IPS DF 6.9 (cell line): ENCODE measurements at regions not wholly inside any gene's neighbourhood (a gene's known extent, or its start where the extent isn't known, plus 50 kb on each side); places are given as distances from the start of the nearest gene placed in this dataset.

ENCODE experiments used
- DNase-seq: peaks from one replicate; pipeline ENCODE4 v3.0.0-alpha.2; 2013; ENCODE audit warnings: low read depth, low spot score
- H3K27ac ChIP-seq: one replicate; pipeline ENCODE4 v1.5.1; 2013; ENCODE audit warnings: low read length, control low read depth
- H3K27me3 ChIP-seq: 2 replicates; pipeline ENCODE4 v1.6.1; 2013; ENCODE audit warnings: mild to moderate bottlenecking, low read length; ENCODE audit not compliant: control insufficient read depth, insufficient read depth
- H3K36me3 ChIP-seq: 2 replicates; pipeline ENCODE4 v1.6.1; 2013; ENCODE audit warnings: low read length; ENCODE audit not compliant: control insufficient read depth, insufficient read depth
- H3K4me1 ChIP-seq: 2 replicates; pipeline ENCODE4 v1.6.1; 2013; ENCODE audit warnings: low read length; ENCODE audit not compliant: control insufficient read depth, insufficient read depth
- H3K4me3 ChIP-seq: 2 replicates; pipeline ENCODE4 v1.5.1; 2013; ENCODE audit warnings: mild to moderate bottlenecking, low read length
- H3K9me3 ChIP-seq: 2 replicates; pipeline ENCODE4 v1.6.1; 2013; ENCODE audit warnings: low read length, inconsistent platforms; ENCODE audit not compliant: control insufficient read depth, insufficient read depth
- WGBS: extraction: QIAGEN DNeasy Blood & Tissue Kit; methylation state at CpG from one replicate; pipeline ENCODE4 v1.1.7; 2013; ENCODE audit warnings: mixed read lengths, missing lambda C conversion rate; ENCODE audit not compliant: insufficient read length, insufficient coverage; 5-methylcytosine and 5-hydroxymethylcytosine counted together

- no peaks in the 10 kb centered on the region for H3K4me1 ChIP-seq
- no peak overlapping the region for H3K4me3 ChIP-seq
- no peaks in the 10 kb centered on the region for H3K9me3 ChIP-seq
- WGBS = no CpG with 5 or more reads among the region's 6 CpGs
- DNase-seq = no peak
- no peak overlapping the region for H3K27ac ChIP-seq
- H3K27me3 ChIP-seq = no peaks in the 10 kb centered on the region
- no peaks in the 10 kb centered on the region for H3K36me3 ChIP-seq
These were observed 582.5 kb upstream of the MGMT start for GRCh38 chr10:128884496-128885072.

GRCh38 chr10:128885573-128886555 lies 581.2 kb upstream of the MGMT start:
- H3K36me3 ChIP-seq = no peaks in the 10 kb centered on the region
- no peaks in the 10 kb centered on the region for H3K27me3 ChIP-seq
- H3K4me3 ChIP-seq = no peak overlapping the region
- no peaks in the 10 kb centered on the region for H3K9me3 ChIP-seq
- WGBS = no CpG with 5 or more reads among the region's 22 CpGs
- H3K4me1 ChIP-seq = no peaks in the 10 kb centered on the region
- no peak overlapping the region for H3K27ac ChIP-seq
- no peak for DNase-seq

GRCh38 chr10:128887856-128888255 lies 579.2 kb upstream of the MGMT start:
- Histone ChIP-seq H3K36me3 (no peaks in the 10 kb centered on the region), H3K27me3 (no peaks in the 10 kb centered on the region), H3K4me1 (no peaks in the 10 kb centered on the region), H3K9me3 (no peaks in the 10 kb centered on the region), H3K4me3 (no peak overlapping the region), H3K27ac (no peak overlapping the region)
- no peak for DNase-seq
- WGBS = no CpG with 5 or more reads among the region's 3 CpGs

- DNase-seq = no peak
- Histone ChIP-seq H3K27ac (no peak overlapping the region), H3K27me3 (no peaks in the 10 kb centered on the region), H3K36me3 (no peaks in the 10 kb centered on the region), H3K4me3 (no peak overlapping the region), H3K4me1 (no peaks in the 10 kb centered on the region), H3K9me3 (no peaks in the 10 kb centered on the region)
- WGBS = no CpG with 5 or more reads among the region's 4 CpGs
These were observed 575.0 kb upstream of the MGMT start for GRCh38 chr10:128892005-128892404.

- H3K4me1 ChIP-seq = no peaks in the 10 kb centered on the region
- H3K9me3 ChIP-seq = no peaks in the 10 kb centered on the region
- no peaks in the 10 kb centered on the region for H3K36me3 ChIP-seq
- WGBS = no CpG with 5 or more reads among the region's 1 CpG
- H3K27me3 ChIP-seq = no peaks in the 10 kb centered on the region
- no peak overlapping the region for H3K27ac ChIP-seq
- no peak for DNase-seq
- no peak overlapping the region for H3K4me3 ChIP-seq
These were observed 572.4 kb upstream of the MGMT start for GRCh38 chr10:128894641-128895040.

GRCh38 chr10:128895473-128895872 lies 571.6 kb upstream of the MGMT start:
- no peaks in the 10 kb centered on the region for H3K36me3 ChIP-seq
- no peak for DNase-seq
- no peaks in the 10 kb centered on the region for H3K4me1 ChIP-seq

GRCh38 chr10:128896116-128896795 lies 570.8 kb upstream of the MGMT start:
- H3K4me3 ChIP-seq = no peak overlapping the region
- WGBS = no CpG with 5 or more reads among the region's 9 CpGs
- H3K27ac ChIP-seq = no peak overlapping the region
- H3K9me3 ChIP-seq = no peaks in the 10 kb centered on the region
- no peak for DNase-seq
- H3K27me3 ChIP-seq = no peaks in the 10 kb centered on the region
- H3K36me3 ChIP-seq = no peaks in the 10 kb centered on the region
- no peaks in the 10 kb centered on the region for H3K4me1 ChIP-seq

More at GRCh38 chr10:128895473-128895872, 571.6 kb upstream of the MGMT start:
- H3K9me3 ChIP-seq = no peaks in the 10 kb centered on the region
- H3K27me3 ChIP-seq = no peaks in the 10 kb centered on the region
- H3K4me3 ChIP-seq = no peak overlapping the region
- H3K27ac ChIP-seq = no peak overlapping the region

- DNase-seq = no peak
- no CpG with 5 or more reads among the region's 3 CpGs for WGBS
- Histone ChIP-seq H3K36me3 (no peaks in the 10 kb centered on the region), H3K4me3 (no peak overlapping the region), H3K27ac (no peak overlapping the region), H3K4me1 (no peaks in the 10 kb centered on the region), H3K9me3 (no peaks in the 10 kb centered on the region), H3K27me3 (no peaks in the 10 kb centered on the region)
These were observed 570.1 kb upstream of the MGMT start for GRCh38 chr10:128896963-128897362.

- H3K36me3 ChIP-seq = no peaks in the 10 kb centered on the region
- no peak overlapping the region for H3K4me3 ChIP-seq
- no peak for DNase-seq
- no peaks in the 10 kb centered on the region for H3K27me3 ChIP-seq
- no peaks in the 10 kb centered on the region for H3K4me1 ChIP-seq
- H3K27ac ChIP-seq = no peak overlapping the region
- whole genome bisulfite sequencing = no CpG with 5 or more reads among the region's 12 CpGs
- no peaks in the 10 kb centered on the region for H3K9me3 ChIP-seq
These were observed 569.5 kb upstream of the MGMT start for GRCh38 chr10:128897401-128898129.
